OCI-LY3 (cell line): ENCODE measurements at regions not wholly inside any gene's neighbourhood (a gene's known extent, or its start where the extent isn't known, plus 50 kb on each side); places are given as distances from the start of the nearest gene placed in this dataset.

Experiments used
- H2AFZ ChIP-seq: fragments of 200-600, 300-600 bp; shearing (Covaris generic); 2 replicates; pipeline ENCODE4 v1.6.0; 2014; ENCODE audit warnings: antibody characterized with exemption, low read depth, low read length
- H3K27ac ChIP-seq: fragments of 200-600, 300-600 bp; sonication (generic); 2 replicates; pipeline ENCODE4 v1.5.1; 2014; ENCODE audit warnings: mild to moderate bottlenecking, low read length, moderate library complexity, mixed read lengths
- H3K27me3 ChIP-seq: fragments of 200-600, 300-600 bp; sonication (generic); 2 replicates; pipeline ENCODE4 v1.6.1; 2014; ENCODE audit warnings: low read depth, low read length, mixed read lengths
- H3K36me3 ChIP-seq: fragments of 200-600, 300-600 bp; sonication (generic); replicated peaks from 2 replicates; pipeline ENCODE3; 2014; ENCODE audit warnings: low read depth, low read length, mixed read lengths
- H3K4me1 ChIP-seq: fragments of 300-600, 200-600 bp; sonication (generic); 2 replicates; pipeline ENCODE4 v1.6.1; 2014; ENCODE audit warnings: low read length, mixed read lengths
- H3K4me2 ChIP-seq: fragments of 200-600, 300-600 bp; sonication (generic); 2 replicates; pipeline ENCODE4 v1.6.1; 2014; ENCODE audit warnings: low read length, mixed read lengths
- H3K4me3 ChIP-seq: fragments of 300-600, 200-600 bp; sonication (generic); 2 replicates; pipeline ENCODE4 v1.5.1; 2014; ENCODE audit warnings: antibody characterized with exemption, mild to moderate bottlenecking, low read length, moderate library complexity
- H3K79me2 ChIP-seq: fragments of 300-600, 200-600 bp; shearing (Covaris generic); 2 replicates; pipeline ENCODE4 v1.6.1; 2014; ENCODE audit warnings: mild to moderate bottlenecking, low read length, mixed read lengths
- H3K9ac ChIP-seq: fragments of 300-600, 200-600 bp; shearing (Covaris generic); 2 replicates; pipeline ENCODE4 v1.6.0; 2014; ENCODE audit warnings: mild to moderate bottlenecking, low read length, moderate library complexity
- H3K9me3 ChIP-seq: fragments of 200-600, 300-600 bp; shearing (Covaris generic); 2 replicates; pipeline ENCODE4 v1.6.1; 2014; ENCODE audit warnings: low read length, mixed read lengths; ENCODE audit not compliant: insufficient read depth
- H4K20me1 ChIP-seq: fragments of 200-600, 300-600 bp; sonication (generic); 2 replicates; pipeline ENCODE4 v1.6.1; 2016; ENCODE audit warnings: low read length, mixed read lengths; ENCODE audit not compliant: insufficient read depth
- CTCF ChIP-seq: fragments of 200-600, 300-600 bp; sonication (generic); IDR thresholded peaks from 2 replicates; pipeline ENCODE4 v1.5.1; 2014; ENCODE audit warnings: antibody characterized with exemption, low read length, low read depth
- EZH2phosphoT487 ChIP-seq: fragments of 200-600 bp; shearing (Covaris generic); IDR thresholded peaks from 2 replicates; pipeline ENCODE4 v1.6.1; 2018; ENCODE audit warnings: antibody characterized with exemption, mixed run types, low read depth

DNA sequence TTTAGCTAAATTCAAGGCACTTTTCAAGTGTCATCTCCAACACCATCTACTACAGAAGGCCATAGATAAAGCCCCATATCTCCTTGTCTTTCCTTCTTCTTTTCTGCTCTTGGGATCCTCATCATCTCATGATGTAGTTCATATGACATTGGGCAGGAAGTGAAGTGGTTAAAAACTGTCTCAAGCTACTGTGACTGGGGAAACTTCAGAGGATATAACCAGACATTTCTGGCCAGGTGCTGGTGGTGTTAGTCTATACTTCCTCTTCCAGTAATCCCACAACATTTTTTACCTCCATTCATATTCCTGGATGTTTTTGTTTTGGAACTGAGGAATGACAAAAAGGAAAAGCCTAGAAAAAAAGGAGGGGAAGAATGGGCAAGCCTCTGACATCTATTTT is 188.7 kb downstream of the LURAP1L start:
- H3K36me3 ChIP-seq = peaks cover 15% of the 10 kb centered on the region
- H4K20me1 ChIP-seq = no peaks in the 10 kb centered on the region
- peaks cover 47% of the 10 kb centered on the region for H3K4me1 ChIP-seq
- no peaks in the 10 kb centered on the region for H3K79me2 ChIP-seq
- TF ChIP-seq CTCF (no peak), EZH2phosphoT487 (no peak)
- H3K4me3 ChIP-seq = no peak overlapping the region
- peaks cover under 1% of the 10 kb centered on the region; the same call in 1 of the 2 replicates for H3K9me3 ChIP-seq
- peak overlapping the region; percentile 47 for H3K27ac ChIP-seq
- no peak overlapping the region for H3K9ac ChIP-seq
- peak overlapping the region; percentile 26 for H3K4me2 ChIP-seq
- no peak overlapping the region for H2AFZ ChIP-seq
- H3K27me3 ChIP-seq = no peaks in the 10 kb centered on the region

DNA sequence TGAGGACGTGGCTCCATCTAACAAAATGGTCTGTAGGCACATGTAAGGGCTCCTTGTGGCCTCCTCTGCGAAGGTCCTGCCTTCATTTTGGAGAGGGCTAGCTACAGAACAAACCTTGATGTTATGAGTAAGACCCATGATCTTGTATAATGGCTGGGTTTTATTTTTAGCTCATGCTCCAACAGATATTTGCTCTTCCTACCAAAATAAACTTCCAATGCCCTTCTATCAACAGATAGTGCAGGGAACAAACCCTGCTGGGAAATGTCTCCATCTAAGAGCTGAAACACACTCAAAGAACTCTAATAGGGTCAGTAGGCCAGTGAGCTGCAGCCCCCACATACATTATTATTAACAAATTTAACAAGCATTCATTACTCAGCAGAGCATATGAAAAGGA is 189.5 kb downstream of the LURAP1L start:
- Histone ChIP-seq H3K4me2 (no peak overlapping the region), H3K9me3 (no peaks in the 10 kb centered on the region), H3K36me3 (peaks cover 12% of the 10 kb centered on the region), H3K4me3 (no peak overlapping the region), H3K9ac (no peak overlapping the region), H3K4me1 (peaks cover 40% of the 10 kb centered on the region), H3K27ac (0 out of 2 replicates have a peak overlapping the region, but pooled peaks have one; percentile 47), H4K20me1 (no peaks in the 10 kb centered on the region), H2AFZ (no peak overlapping the region), H3K27me3 (no peaks in the 10 kb centered on the region), H3K79me2 (no peaks in the 10 kb centered on the region)
- TF ChIP-seq EZH2phosphoT487 (no peak), CTCF (no peak)

- no peak overlapping the region for H3K4me2 ChIP-seq
- TF ChIP-seq EZH2phosphoT487 (no peak), CTCF (no peak)
- H3K27ac ChIP-seq = no peak overlapping the region
- H3K4me1 ChIP-seq = peaks cover 30% of the 10 kb centered on the region
- H3K79me2 ChIP-seq = no peaks in the 10 kb centered on the region
- H3K9ac ChIP-seq = no peak overlapping the region
- H4K20me1 ChIP-seq = no peaks in the 10 kb centered on the region
- H3K4me3 ChIP-seq = no peak overlapping the region
- H2AFZ ChIP-seq = no peak overlapping the region
- no peaks in the 10 kb centered on the region for H3K27me3 ChIP-seq
- peaks cover 2% of the 10 kb centered on the region for H3K36me3 ChIP-seq
- H3K9me3 ChIP-seq = no peaks in the 10 kb centered on the region
Observed at GRCh38 chr9:12965303-12965702, 190.5 kb downstream of the LURAP1L start.

DNA sequence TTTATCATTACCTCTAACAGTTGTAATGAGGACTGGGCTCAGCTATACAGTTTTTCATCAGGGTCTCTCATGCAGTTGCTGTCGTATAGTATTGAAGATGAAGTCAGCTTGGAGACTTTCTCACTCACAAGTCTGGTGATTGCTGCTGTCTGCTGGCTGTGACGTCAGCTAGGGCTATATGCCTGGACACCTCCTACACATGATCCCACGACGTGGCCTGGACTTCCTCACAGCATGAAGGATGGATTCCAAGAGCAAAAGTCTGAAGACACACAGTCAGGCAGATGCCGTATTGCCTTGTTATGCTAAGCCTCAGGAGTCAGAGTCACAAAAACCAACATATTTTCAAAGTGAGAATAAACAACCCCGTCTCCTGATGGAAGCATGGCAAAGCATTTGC is 193.3 kb downstream of the LURAP1L start:
- no peak overlapping the region for H3K4me3 ChIP-seq
- TF ChIP-seq EZH2phosphoT487 = no peak
- TF ChIP-seq CTCF = no peak
- H3K9ac ChIP-seq = no peak overlapping the region
- H4K20me1 ChIP-seq = no peaks in the 10 kb centered on the region
- no peak overlapping the region for H3K27ac ChIP-seq
- no peak overlapping the region for H3K4me2 ChIP-seq
- H3K36me3 ChIP-seq = no peaks in the 10 kb centered on the region
- no peaks in the 10 kb centered on the region for H3K27me3 ChIP-seq
- H2AFZ ChIP-seq = no peak overlapping the region
- H3K79me2 ChIP-seq = no peaks in the 10 kb centered on the region
- peaks cover 11% of the 10 kb centered on the region for H3K4me1 ChIP-seq
- no peaks in the 10 kb centered on the region for H3K9me3 ChIP-seq
